ENCODE measurements at regions not wholly inside any gene's neighbourhood (a gene's known extent, or its start where the extent isn't known, plus 50 kb on each side); places are given as distances from the start of the nearest gene placed in this dataset.

DNA sequence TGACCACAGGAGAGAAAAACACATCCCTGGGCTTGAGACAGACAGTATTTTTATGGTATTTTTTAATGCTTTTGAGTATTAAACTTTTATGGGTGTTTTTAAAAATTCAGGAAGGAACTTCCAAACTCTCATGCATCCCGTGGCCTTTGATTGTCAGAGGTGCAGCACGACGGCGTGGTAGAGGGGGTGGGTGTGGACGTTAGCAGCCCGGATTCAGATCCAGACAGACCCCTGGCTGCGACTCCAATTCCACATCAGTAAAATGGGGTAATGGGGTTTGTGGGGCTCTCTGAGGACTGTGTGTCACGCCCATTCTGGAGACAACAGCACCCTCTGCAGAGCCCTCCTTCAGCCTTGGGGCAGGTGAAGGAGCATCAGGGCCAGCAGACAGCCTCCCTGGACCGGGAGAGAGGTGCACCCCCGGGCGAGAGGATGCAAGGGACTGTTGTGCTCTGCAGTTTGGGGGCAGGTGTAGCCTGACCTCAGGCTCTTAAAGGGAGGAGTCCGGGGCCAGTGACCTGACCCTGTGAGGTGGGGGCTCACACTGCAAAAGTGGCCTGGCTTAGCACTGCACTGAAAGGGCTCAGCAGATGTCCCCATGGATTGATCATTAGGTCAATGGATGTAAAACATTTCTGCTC lies 1024.3 kb downstream of the TBC1D22A start:
- no peak for DNase-seq

- DNase-seq = no peak
Measured at GRCh38 chr22:47784991-47785390, 1022.5 kb downstream of the TBC1D22A start.

DNA sequence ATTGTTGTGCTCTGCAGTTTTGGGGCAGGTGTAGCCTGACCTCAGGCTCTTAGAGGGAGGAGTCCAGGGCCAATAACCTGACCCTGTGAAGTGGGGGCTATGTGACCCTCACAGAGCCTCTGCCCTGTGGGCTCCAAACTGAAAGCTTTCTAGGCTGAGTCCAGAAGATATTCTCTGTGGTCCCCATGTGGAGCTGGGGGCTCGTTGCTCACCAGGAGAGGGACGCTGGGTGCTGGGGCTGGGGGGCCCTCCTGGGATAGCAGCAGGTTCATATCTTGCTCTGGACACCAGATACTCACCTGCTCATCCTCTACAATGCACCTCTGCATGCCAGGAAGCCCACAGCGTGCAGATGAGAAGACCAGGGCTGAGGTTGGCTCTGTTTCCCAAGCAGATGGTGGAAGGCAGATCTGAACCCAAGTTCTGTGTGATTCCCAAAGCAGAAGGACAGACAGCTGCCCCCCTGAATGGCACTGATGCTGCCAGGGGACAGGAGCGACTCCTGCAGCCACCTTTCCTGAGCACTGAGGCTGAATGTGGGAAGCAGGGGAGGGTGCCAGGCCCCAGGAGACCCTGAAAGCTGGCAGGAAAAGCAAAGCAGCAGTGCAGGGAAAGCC lies 1022.0 kb downstream of the TBC1D22A start:
- DNase-seq = no peak

- DNase-seq = no peak
Measured at GRCh38 chr22:47783433-47784366, 1021.2 kb downstream of the TBC1D22A start.

- no peak for DNase-seq
Measured at GRCh38 chr22:47782328-47783075, 1020.1 kb downstream of the TBC1D22A start.

- DNase-seq = no peak
Measured at GRCh38 chr22:47781427-47782111, 1019.1 kb downstream of the TBC1D22A start.

DNA sequence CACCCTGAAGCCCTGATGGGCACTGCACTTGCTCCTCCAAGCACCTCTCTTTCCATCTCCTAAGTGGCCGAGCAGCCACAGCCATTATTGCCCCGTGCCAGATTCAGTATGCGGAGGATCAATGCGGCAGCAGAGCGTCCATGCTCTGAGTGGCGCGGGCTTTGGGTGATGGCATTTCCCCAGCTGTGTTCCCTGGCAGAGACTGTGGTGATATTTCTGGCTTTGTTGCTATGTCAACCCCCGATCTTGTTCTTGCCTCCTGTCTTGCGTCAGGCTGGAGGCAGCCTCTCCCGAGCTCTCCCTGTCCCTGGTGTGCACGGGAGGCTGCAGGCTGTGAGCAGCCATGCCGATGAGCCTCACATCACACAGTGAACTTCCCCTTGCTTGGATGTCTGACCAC lies 1018.6 kb downstream of the TBC1D22A start:
- DNase-seq = no peak

- DNase-seq = no peak
Measured at GRCh38 chr22:47780281-47780875, 1017.9 kb downstream of the TBC1D22A start.

DNA sequence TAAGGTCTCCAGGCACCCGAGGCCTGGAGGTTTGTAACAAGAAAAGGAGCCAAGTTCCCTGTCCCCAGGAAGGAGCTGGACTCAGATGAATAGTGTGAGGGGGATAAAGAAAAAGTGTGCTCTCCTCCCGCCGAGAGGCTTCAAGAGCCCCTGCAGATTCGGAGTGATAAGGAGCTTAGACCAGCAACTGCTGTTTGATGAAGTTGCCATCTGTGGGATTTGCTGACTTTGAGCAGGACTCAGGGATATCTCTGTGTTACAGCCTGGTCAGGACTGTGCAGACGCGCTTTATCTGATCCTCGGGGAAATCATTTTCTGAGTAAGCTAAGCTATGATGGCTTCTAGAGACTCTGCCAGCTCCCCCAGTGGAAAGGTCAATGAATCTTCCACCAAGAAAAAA lies 1017.0 kb downstream of the TBC1D22A start:
- DNase-seq = no peak

DNA sequence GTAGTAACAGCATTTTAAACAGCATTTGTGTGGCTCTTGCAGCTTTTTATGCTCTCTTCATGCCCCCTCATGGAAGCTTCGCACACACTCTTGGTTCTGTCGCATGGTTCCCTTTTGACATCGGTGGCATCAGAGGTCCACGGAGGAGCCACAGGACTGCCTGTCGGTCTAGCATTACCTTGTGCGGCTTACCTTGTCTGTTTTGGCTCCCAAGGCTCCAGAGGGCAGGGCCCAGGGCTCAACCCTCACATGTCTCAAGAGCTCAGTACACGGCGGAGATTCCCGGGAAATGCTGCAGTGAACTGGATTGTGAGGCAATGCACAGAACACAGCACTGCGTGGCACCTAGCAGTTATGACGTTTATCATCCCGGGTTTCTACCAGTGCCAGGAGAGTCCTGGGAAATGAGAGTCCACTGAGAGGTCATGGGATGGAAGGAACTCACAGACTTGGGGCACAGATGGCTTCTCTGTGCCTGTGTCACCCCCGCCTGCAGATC lies 1015.8 kb downstream of the TBC1D22A start:
- DNase-seq = no peak

DNA sequence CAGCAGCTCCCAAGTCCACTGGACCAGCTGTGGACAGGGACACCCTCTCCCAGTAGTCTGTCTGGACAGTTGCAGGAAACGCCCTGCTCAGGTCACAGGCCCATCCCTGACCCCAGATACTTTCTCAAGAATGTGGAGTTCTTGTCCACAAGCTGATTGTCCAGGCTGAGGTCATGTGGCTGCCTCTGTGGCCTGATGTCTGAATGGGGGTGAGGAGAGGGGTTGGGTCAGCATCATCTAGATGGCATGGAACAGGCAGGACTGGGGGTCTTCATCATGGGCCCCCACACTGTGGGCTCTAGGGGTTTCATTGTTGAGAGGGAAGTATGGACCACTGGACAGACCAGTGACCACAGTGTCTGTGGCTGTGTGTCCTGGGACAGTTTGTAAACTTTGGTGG lies 1015.0 kb downstream of the TBC1D22A start:
- DNase-seq = no peak

DNA sequence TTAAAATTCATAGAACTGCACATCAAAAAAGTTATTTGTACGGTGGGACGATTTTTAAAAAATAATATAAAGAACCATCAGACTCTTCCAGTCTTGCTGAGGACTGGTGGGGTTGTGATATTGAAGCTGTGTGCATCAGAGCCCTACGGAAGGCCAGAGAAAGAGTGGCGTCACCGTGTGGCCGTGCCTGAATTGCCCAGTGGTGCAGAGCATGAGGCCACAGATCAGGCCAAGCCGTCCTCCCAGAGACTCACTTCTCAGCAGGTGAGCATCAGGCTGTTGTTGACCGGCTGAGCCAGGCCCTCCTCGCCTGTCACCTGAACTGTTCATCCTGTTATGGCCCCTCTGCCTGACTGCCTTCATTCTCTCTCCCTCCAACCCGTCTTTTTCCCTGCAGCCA lies 1013.9 kb downstream of the TBC1D22A start:
- no peak for DNase-seq

DNA sequence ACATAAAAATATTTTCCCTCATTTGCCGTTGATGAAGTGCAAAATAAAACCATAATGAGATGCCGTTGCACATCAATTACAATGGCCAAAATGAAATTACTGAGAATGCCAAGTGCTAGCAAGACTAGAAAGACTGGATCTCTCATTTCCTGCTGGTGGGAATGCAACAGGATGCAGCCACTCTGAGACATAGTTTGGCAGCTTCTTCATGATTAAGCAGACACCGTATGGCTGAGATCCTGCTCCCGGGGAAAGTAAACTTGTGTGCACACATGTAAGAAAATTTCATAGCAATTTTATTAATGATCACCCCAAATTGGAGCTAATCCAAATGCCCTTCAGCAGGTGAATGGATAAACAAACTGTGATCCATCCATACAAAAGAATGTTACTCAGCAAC lies 1013.2 kb downstream of the TBC1D22A start:
- no peak for DNase-seq

DNA sequence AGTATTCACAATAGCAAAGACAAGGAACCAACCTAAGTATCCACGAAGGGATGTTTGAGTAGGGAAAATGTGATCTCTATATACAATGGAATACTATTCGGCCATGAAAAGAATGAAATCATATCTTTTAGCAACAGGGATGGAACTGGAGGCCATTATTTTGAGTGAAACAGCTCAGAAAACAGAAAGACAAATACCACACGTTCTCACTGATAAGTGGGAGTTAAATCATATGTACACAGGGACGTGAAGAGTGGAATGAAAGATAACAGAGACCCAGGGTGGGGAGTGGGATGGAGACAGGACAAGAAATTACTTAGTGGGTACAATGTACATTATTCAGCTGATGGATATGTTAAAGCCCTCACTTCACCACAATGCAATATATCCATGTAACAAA lies 1012.7 kb downstream of the TBC1D22A start:
- DNase-seq = no peak

- no peak for DNase-seq
Measured at GRCh38 chr22:47773635-47774034, 1011.2 kb downstream of the TBC1D22A start.

- DNase-seq = no peak
Measured at GRCh38 chr22:47772864-47773263, 1010.4 kb downstream of the TBC1D22A start.

GRCh38 chr22:47769652-47770051 lies 1007.2 kb downstream of the TBC1D22A start:
- DNase-seq = no peak

DNA sequence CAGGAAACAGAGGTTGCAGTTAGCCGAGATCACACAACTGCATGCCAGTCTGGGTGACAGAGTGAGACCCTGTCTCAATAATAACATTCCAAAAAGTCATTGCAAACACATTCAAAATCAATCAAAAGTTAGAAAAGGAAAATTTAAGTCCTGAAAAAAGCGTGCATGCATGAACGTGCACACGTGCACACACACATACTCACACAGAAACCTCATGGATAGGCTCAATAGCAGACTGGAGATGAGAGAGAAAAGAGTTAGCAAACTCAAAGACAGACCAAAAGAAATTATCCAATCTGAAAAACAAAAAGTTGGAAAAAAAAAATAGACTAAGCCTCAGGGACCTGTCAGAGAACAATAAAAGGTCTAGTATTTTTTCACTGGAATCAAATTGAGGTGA lies 1005.6 kb downstream of the TBC1D22A start:
- no peak for DNase-seq

DNA sequence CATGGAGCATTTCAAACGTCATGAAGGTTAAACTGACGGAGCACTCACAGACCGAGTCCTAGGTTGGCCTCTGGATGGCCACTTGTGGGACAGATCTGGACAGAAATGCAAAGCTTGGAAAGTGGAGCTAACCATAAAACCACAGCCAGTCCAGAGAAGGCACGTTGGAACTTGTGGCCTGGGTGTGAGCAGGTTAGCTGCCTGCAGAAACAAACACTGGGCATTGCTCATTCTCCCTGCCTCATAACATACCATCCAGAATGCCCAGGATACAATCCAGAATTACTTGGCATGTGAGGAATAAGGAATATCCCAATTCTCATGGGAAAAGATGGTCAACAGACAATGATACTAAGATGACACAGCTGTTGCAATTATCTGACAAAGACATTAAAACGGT lies 1005.0 kb downstream of the TBC1D22A start:
- DNase-seq = no peak

- no peak for DNase-seq
Measured at GRCh38 chr22:47765757-47766156, 1003.3 kb downstream of the TBC1D22A start.

- no peak for DNase-seq
Measured at GRCh38 chr22:47762141-47762540, 999.7 kb downstream of the TBC1D22A start.

GRCh38 chr22:47759909-47760308 lies 997.5 kb downstream of the TBC1D22A start:
- no peak for DNase-seq

Data from NCI-H2107 (cell line).